Mesendoderm (in vitro differentiated cells): ENCODE measurements at regions not wholly inside any gene's neighbourhood (a gene's known extent, or its start where the extent isn't known, plus 50 kb on each side); places are given as distances from the start of the nearest gene placed in this dataset.

Experiments
- DNase-seq: peaks from one replicate; pipeline ENCODE4 v3.0.0; 2013
- H2AK5ac ChIP-seq: 2 replicates; pipeline ENCODE4 v1.6.1; 2013; ENCODE audit warnings: low read length, inconsistent platforms
- H2BK120ac ChIP-seq: 2 replicates; pipeline ENCODE4 v1.6.1; 2013; ENCODE audit warnings: low read depth, mild to moderate bottlenecking, low read length, moderate library complexity, mixed read lengths
- H2BK15ac ChIP-seq: replicated peaks from 2 replicates; pipeline ENCODE4 v1.6.1; 2013; ENCODE audit warnings: low read depth, mild to moderate bottlenecking, moderate library complexity
- H2BK5ac ChIP-seq: 2 replicates; pipeline ENCODE4 v1.6.1; 2013; ENCODE audit warnings: low read length, inconsistent platforms
- H3K18ac ChIP-seq: 2 replicates; pipeline ENCODE4 v1.6.1; 2013; ENCODE audit warnings: mild to moderate bottlenecking, low read length, mixed read lengths
- H3K23ac ChIP-seq: one replicate; pipeline ENCODE4 v1.6.1; 2013; ENCODE audit warnings: low read length
- H3K27ac ChIP-seq: 2 replicates; pipeline ENCODE4 v1.5.1; 2013; ENCODE audit warnings: low read depth, mild to moderate bottlenecking, inconsistent platforms, low read length, moderate library complexity
- H3K27me3 ChIP-seq: 2 replicates; pipeline ENCODE4 v1.6.1; 2013; ENCODE audit warnings: low read length, control low read depth, mild to moderate bottlenecking, inconsistent platforms; ENCODE audit not compliant: insufficient read depth, poor library complexity
- H3K36me3 ChIP-seq: 2 replicates; pipeline ENCODE4 v1.6.1; 2013; ENCODE audit warnings: low read length, inconsistent platforms; ENCODE audit not compliant: control insufficient read depth, insufficient read depth
- H3K4ac ChIP-seq: one replicate; pipeline ENCODE4 v1.6.1; 2013; ENCODE audit warnings: low read depth, mild to moderate bottlenecking, low read length, moderate library complexity
- H3K4me1 ChIP-seq: 2 replicates; pipeline ENCODE4 v1.6.1; 2013; ENCODE audit warnings: low read depth, low read length, inconsistent platforms; ENCODE audit not compliant: control insufficient read depth
- H3K4me2 ChIP-seq: 2 replicates; pipeline ENCODE4 v1.6.1; 2013; ENCODE audit warnings: low read length
- H3K4me3 ChIP-seq: 2 replicates; pipeline ENCODE4 v1.5.1; 2013; ENCODE audit warnings: mild to moderate bottlenecking, low read length
- H3K56ac ChIP-seq: one replicate; pipeline ENCODE4 v1.6.1; 2013; ENCODE audit warnings: low read length
- H3K79me1 ChIP-seq: 2 replicates; pipeline ENCODE4 v1.6.1; 2013; ENCODE audit warnings: low read length, inconsistent platforms
- H3K79me2 ChIP-seq: 2 replicates; pipeline ENCODE4 v1.6.1; 2013; ENCODE audit warnings: mild to moderate bottlenecking, low read length; ENCODE audit not compliant: control insufficient read depth, insufficient read depth
- H3K9ac ChIP-seq: 2 replicates; pipeline ENCODE4 v1.6.1; 2013; ENCODE audit warnings: low read length, inconsistent platforms
- H4K5ac ChIP-seq: one replicate; pipeline ENCODE4 v1.6.1; 2013; ENCODE audit warnings: low read length
- H4K8ac ChIP-seq: one replicate; pipeline ENCODE4 v1.6.1; 2013; ENCODE audit warnings: low read depth, mild to moderate bottlenecking, control low read depth, low read length, moderate library complexity
- WGBS: extraction: QIAGEN DNeasy Blood & Tissue Kit; methylation state at CpG from one replicate; pipeline ENCODE4 v1.1.7; 2013; ENCODE audit warnings: low lambda C conversion rate, missing lambda C conversion rate; ENCODE audit not compliant: insufficient coverage; ENCODE audit errors: extremely low coverage; 5-methylcytosine and 5-hydroxymethylcytosine counted together

DNA sequence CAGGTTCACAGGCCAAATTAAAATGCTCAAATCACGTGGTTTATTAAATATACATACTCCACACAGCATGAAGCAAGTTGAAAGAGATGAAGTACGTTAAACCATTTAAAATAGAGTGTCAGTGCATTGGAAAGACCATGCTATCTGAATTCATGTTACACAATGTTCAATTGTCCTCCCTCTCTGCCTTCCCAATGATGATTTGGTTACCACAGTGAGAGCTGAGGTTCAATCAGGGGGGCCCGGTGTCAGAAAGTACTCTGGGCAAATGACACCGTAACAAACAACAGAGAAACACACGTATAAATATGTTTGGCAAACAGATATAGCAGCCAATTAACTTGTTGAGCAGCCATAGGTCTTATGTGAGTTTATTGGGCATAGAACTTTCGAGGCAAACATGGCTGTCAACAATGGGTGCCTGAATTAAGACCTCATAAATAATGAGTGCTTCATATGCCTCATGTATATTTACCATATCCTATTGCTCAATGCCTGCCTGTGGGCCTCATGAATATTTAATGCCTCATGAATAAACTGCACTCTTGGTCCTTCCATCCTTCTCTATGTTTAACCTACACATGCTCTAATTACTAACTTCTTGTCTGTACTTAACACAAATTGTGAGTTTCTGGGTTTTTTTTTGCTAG lies 641.5 kb downstream of the PLOD2 start:
- H3K23ac ChIP-seq = no peak overlapping the region
- H3K36me3 ChIP-seq = no peaks in the 10 kb centered on the region
- H2AK5ac ChIP-seq = no peak overlapping the region
- H3K27ac ChIP-seq = no peak overlapping the region
- no peak overlapping the region for H3K4me3 ChIP-seq
- H3K4me1 ChIP-seq = no peaks in the 10 kb centered on the region
- H3K4me2 ChIP-seq = no peak overlapping the region
- no peak overlapping the region for H2BK15ac ChIP-seq
- H4K5ac ChIP-seq = no peak overlapping the region
- WGBS = no CpG with 5 or more reads among the region's 6 CpGs
- DNase-seq = no peak
- no peaks in the 10 kb centered on the region for H3K79me2 ChIP-seq
- no peaks in the 10 kb centered on the region for H3K79me1 ChIP-seq
- no peak overlapping the region for H4K8ac ChIP-seq
- H2BK120ac ChIP-seq = no peak overlapping the region
- no peak overlapping the region for H2BK5ac ChIP-seq
- no peaks in the 10 kb centered on the region for H3K27me3 ChIP-seq
- no peak overlapping the region for H3K18ac ChIP-seq
- H3K56ac ChIP-seq = no peak overlapping the region
- no peak overlapping the region for H3K9ac ChIP-seq
- H3K4ac ChIP-seq = no peak overlapping the region

DNA sequence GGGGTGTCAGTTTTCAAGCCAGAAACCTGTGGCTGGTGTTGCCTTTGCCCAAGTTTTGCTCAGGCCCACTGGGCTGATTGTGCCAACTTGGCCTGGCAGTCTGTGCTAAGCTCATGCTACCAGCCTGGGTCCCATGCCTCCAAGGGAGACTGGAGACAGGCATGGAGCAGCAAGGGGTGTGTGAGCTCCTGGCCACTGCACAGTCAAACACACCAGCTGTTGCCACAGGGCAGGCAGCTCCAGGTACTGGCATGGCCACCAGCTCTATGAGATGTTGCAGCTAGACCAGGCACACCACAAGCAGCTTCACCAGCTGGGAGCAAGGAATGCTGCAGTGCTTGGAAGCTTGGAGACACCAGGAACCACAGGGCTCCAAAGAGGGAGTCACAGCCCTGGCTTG lies 638.8 kb downstream of the PLOD2 start:
- Histone ChIP-seq H4K5ac (no peak overlapping the region), H3K18ac (no peak overlapping the region), H3K4me3 (no peak overlapping the region), H3K56ac (no peak overlapping the region), H2AK5ac (no peak overlapping the region), H2BK15ac (no peak overlapping the region), H2BK120ac (no peak overlapping the region), H3K79me2 (no peaks in the 10 kb centered on the region), H3K36me3 (no peaks in the 10 kb centered on the region), H3K4me2 (no peak overlapping the region), H3K27me3 (no peaks in the 10 kb centered on the region), H3K4me1 (no peaks in the 10 kb centered on the region), H2BK5ac (no peak overlapping the region), H3K27ac (no peak overlapping the region), H3K79me1 (no peaks in the 10 kb centered on the region), H3K9ac (no peak overlapping the region), H4K8ac (no peak overlapping the region), H3K4ac (no peak overlapping the region), H3K23ac (no peak overlapping the region)
- no peak for DNase-seq

DNA sequence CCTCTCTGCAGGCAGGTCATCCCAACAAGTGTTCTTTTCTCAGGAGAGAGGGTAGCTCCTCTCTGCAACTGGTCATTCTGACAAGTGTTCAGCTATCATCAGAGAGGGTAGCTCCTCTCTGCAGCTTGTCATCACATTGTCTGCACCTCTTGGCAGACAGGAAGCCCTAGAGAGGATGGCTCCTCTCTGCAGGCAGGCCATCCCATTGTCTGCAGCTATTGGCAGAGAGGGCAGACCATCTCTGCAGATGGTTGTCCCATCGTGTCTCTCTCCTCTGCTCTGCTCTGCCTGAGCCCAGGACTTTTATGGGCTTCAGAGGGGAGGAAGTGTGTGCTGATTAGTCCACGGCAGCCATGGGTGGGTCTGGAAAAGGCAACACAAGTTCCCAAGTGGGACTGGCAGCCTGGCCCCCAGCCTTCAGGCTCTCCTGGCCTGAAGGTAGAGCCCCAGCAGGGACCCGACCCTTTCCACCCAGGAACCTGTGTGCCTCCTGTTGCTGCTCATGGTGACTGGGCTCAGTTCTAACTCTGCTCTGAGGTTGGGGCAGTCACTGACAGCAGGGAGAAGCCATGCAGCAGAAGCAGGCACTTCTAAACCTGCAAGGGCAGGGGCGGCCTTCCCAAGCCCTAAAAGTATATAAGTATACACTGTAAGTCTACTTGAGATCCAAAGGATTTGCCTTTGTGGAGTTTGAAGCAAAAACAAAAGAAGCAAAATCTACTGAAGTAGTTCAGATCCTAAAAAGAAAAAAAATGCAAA lies 637.9 kb downstream of the PLOD2 start:
- no peak overlapping the region for H3K18ac ChIP-seq
- no peak overlapping the region for H3K4me2 ChIP-seq
- H3K27ac ChIP-seq = no peak overlapping the region
- H3K4me1 ChIP-seq = no peaks in the 10 kb centered on the region
- no peak overlapping the region for H3K4me3 ChIP-seq
- H4K8ac ChIP-seq = no peak overlapping the region
- no peaks in the 10 kb centered on the region for H3K79me1 ChIP-seq
- no peak for DNase-seq
- no peak overlapping the region for H2BK120ac ChIP-seq
- no peak overlapping the region for H2AK5ac ChIP-seq
- H3K56ac ChIP-seq = no peak overlapping the region
- no peak overlapping the region for H2BK5ac ChIP-seq
- no peaks in the 10 kb centered on the region for H3K79me2 ChIP-seq
- no peak overlapping the region for H3K9ac ChIP-seq
- H3K4ac ChIP-seq = no peak overlapping the region
- WGBS = no CpG with 5 or more reads among the region's 4 CpGs
- H3K27me3 ChIP-seq = no peaks in the 10 kb centered on the region
- no peak overlapping the region for H2BK15ac ChIP-seq
- no peak overlapping the region for H4K5ac ChIP-seq
- no peak overlapping the region for H3K23ac ChIP-seq
- H3K36me3 ChIP-seq = no peaks in the 10 kb centered on the region

DNA sequence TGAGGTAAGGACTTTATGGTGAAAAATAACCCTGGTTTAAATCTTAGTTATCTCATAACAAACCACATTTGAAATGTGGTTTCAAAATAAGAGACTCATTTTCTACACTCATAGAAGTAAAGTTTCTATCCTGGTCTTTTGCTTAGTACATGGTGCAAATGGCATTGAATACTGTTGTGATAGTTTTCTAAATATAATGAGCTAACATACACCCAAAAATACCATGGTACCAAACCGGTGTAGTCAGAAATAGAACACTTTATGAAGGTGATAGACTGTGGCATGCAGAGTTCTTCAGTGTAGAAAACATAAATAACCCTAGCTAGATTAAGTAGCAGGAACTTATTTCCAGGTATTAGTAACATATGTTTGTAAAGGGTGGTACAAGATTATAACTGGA lies 629.4 kb downstream of the PLOD2 start:
- no peak for DNase-seq
- no peaks in the 10 kb centered on the region for H3K27me3 ChIP-seq
- no peak overlapping the region for H3K4me3 ChIP-seq
- no peak overlapping the region for H3K4ac ChIP-seq
- no peak overlapping the region for H3K4me2 ChIP-seq
- no peak overlapping the region for H2BK15ac ChIP-seq
- H3K23ac ChIP-seq = no peak overlapping the region
- H3K36me3 ChIP-seq = no peaks in the 10 kb centered on the region
- H3K27ac ChIP-seq = no peak overlapping the region
- no peak overlapping the region for H2BK5ac ChIP-seq
- no CpG with 5 or more reads among the region's 1 CpG for WGBS
- H3K56ac ChIP-seq = no peak overlapping the region
- no peak overlapping the region for H4K8ac ChIP-seq
- H2AK5ac ChIP-seq = no peak overlapping the region
- H3K18ac ChIP-seq = no peak overlapping the region
- no peak overlapping the region for H3K9ac ChIP-seq
- no peaks in the 10 kb centered on the region for H3K4me1 ChIP-seq
- H2BK120ac ChIP-seq = no peak overlapping the region
- H4K5ac ChIP-seq = no peak overlapping the region
- H3K79me2 ChIP-seq = no peaks in the 10 kb centered on the region
- no peaks in the 10 kb centered on the region for H3K79me1 ChIP-seq

DNA sequence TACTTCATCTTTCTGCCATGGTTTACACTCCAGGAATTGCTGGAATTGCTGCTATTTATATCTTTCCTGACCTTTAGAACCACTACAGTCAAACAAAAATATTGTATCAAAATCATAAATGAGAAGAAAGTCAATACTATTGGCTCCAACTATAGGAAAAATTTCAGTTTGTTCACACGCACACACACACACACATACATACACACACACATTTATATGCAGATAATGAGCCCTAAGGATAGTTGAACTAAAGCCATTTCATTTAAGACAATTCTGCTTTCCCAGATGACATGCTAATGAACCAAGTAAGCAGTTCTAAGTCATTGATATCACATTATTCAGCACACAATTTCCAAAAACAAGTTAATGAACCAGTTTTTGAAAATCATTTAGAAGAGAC lies 627.3 kb downstream of the PLOD2 start:
- H3K4ac ChIP-seq = no peak overlapping the region
- H3K4me2 ChIP-seq = no peak overlapping the region
- H3K27ac ChIP-seq = no peak overlapping the region
- no peak for DNase-seq
- no peak overlapping the region for H2BK120ac ChIP-seq
- H2AK5ac ChIP-seq = no peak overlapping the region
- H3K36me3 ChIP-seq = no peaks in the 10 kb centered on the region
- no peak overlapping the region for H4K8ac ChIP-seq
- H3K9ac ChIP-seq = no peak overlapping the region
- H3K27me3 ChIP-seq = no peaks in the 10 kb centered on the region
- no peaks in the 10 kb centered on the region for H3K79me1 ChIP-seq
- H3K79me2 ChIP-seq = no peaks in the 10 kb centered on the region
- no peaks in the 10 kb centered on the region for H3K4me1 ChIP-seq
- no peak overlapping the region for H2BK5ac ChIP-seq
- no peak overlapping the region for H3K56ac ChIP-seq
- H4K5ac ChIP-seq = no peak overlapping the region
- H2BK15ac ChIP-seq = no peak overlapping the region
- H3K4me3 ChIP-seq = no peak overlapping the region
- no peak overlapping the region for H3K18ac ChIP-seq
- no CpG with 5 or more reads among the region's 1 CpG for WGBS
- no peak overlapping the region for H3K23ac ChIP-seq

DNA sequence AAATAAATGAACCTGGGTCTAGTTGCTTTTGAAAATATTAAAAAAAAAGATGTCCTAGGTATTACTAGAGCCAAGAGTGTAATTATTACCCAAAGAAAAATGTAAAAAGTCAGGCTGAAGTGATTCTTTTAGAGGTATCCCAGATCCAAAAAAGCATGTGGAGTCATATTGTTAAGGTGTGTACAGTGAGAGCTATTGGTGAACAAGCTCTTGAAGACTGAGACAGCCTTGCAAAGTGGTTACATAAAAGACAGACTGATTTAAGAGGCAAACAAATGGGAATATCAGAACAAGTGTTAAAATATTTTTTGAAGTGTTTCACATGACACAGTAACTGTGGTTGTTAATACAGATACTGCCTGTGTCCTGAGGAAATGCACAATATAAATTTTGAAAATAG lies 624.5 kb downstream of the PLOD2 start:
- H3K79me1 ChIP-seq = no peaks in the 10 kb centered on the region
- no peaks in the 10 kb centered on the region for H3K4me1 ChIP-seq
- H2BK15ac ChIP-seq = no peak overlapping the region
- no peak overlapping the region for H4K8ac ChIP-seq
- no peaks in the 10 kb centered on the region for H3K36me3 ChIP-seq
- no peak overlapping the region for H3K9ac ChIP-seq
- no peaks in the 10 kb centered on the region for H3K27me3 ChIP-seq
- no peak overlapping the region for H3K27ac ChIP-seq
- no peaks in the 10 kb centered on the region for H3K79me2 ChIP-seq
- H2BK120ac ChIP-seq = no peak overlapping the region
- no peak for DNase-seq
- H2BK5ac ChIP-seq = no peak overlapping the region
- H3K4ac ChIP-seq = no peak overlapping the region
- H3K56ac ChIP-seq = no peak overlapping the region
- H3K4me2 ChIP-seq = no peak overlapping the region
- no peak overlapping the region for H3K18ac ChIP-seq
- H3K4me3 ChIP-seq = no peak overlapping the region
- no peak overlapping the region for H2AK5ac ChIP-seq
- no peak overlapping the region for H3K23ac ChIP-seq
- H4K5ac ChIP-seq = no peak overlapping the region
